CMK (cell line): ENCODE measurements at regions not wholly inside any gene's neighbourhood (a gene's known extent, or its start where the extent isn't known, plus 50 kb on each side); places are given as distances from the start of the nearest gene placed in this dataset.

Experiments used
- DNase-seq: peaks from one replicate; pipeline ENCODE4 v3.0.0-alpha.2; 2010; ENCODE audit warnings: low read depth

GRCh38 chr1:94707321-94708298, 112.5 kb upstream of the SLC44A3 start:
- DNase-seq, result no peak

GRCh38 chr1:94702442-94702815, 117.7 kb upstream of the SLC44A3 start:
- no peak for DNase-seq

- DNase-seq, result no peak
Measured at GRCh38 chr1:94701796-94702441, 118.2 kb upstream of the SLC44A3 start.

GRCh38 chr1:94698759-94699502, 121.2 kb upstream of the SLC44A3 start:
- no peak for DNase-seq

GRCh38 chr1:94698356-94698755, 121.8 kb upstream of the SLC44A3 start:
- no peak for DNase-seq

- no peak for DNase-seq
Measured at GRCh38 chr1:94697839-94698238, 122.3 kb upstream of the SLC44A3 start.

- DNase-seq, result no peak
Measured at GRCh38 chr1:94694226-94694915, 125.8 kb upstream of the SLC44A3 start.

GRCh38 chr1:94693435-94693834, 126.7 kb upstream of the SLC44A3 start:
- DNase-seq, result no peak

GRCh38 chr1:94693029-94693428, 127.1 kb upstream of the SLC44A3 start:
- DNase-seq, result no peak

GRCh38 chr1:94688646-94689045, 131.5 kb upstream of the SLC44A3 start:
- DNase-seq, result no peak

- no peak for DNase-seq
Measured at GRCh38 chr1:94686882-94687281, 133.3 kb upstream of the SLC44A3 start.

- DNase-seq, result no peak
Measured at GRCh38 chr1:94684690-94685250, 135.4 kb upstream of the SLC44A3 start.

- no peak for DNase-seq
Measured at GRCh38 chr1:94683886-94684285, 136.3 kb upstream of the SLC44A3 start.

GRCh38 chr1:94680039-94680377, 138.4 kb upstream of the F3 start:
- DNase-seq, result no peak

GRCh38 chr1:94679332-94680038, 137.9 kb upstream of the F3 start:
- no peak for DNase-seq

GRCh38 chr1:94678202-94678848, 136.8 kb upstream of the F3 start:
- DNase-seq, result no peak

GRCh38 chr1:94677714-94678113, 136.2 kb upstream of the F3 start:
- no peak for DNase-seq

GRCh38 chr1:94677087-94677486, 135.5 kb upstream of the F3 start:
- no peak for DNase-seq

GRCh38 chr1:94676686-94677085, 135.1 kb upstream of the F3 start:
- no peak for DNase-seq

- no peak for DNase-seq
Measured at GRCh38 chr1:94675373-94675772, 133.8 kb upstream of the F3 start.

GRCh38 chr1:94674876-94675275, 133.3 kb upstream of the F3 start:
- no peak for DNase-seq
